ENCODE measurements at regions not wholly inside any gene's neighbourhood (a gene's known extent, or its start where the extent isn't known, plus 50 kb on each side); places are given as distances from the start of the nearest gene placed in this dataset.
"Not testable (repeated sequence)": the region's sequence is repeated elsewhere in the genome, so short reads cannot be mapped to it uniquely, and the experiment has no call there.

DNA sequence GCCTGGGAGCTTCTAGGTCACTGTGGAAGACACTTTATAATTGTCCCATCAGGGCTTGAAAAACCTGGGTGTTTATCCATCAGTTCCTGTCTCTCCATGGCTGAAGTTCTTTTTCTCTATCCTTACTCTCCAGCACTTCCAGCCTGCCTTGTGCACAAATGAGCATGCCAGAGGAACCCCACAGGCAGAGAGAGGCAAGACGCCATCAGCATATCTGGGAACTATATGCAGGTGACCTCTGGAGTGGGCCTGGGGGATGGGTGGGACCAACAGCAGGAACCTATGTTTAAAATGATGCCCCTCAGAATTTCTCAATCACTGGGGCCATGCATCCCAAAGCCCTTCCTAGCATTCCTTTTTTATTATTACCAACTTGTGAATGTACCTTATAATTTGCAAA lies 156.2 kb upstream of the PARD3B start:
- DNase-seq (ENCODE audit: low spot score in 2 of 2) = no peak
- 96 to 100% methylated on average over 1 of the region's 1 CpG for WGBS, 2 donors
- no peak overlapping the region for H3K4me3 ChIP-seq (ENCODE audit: low read depth, poor library complexity, severe bottlenecking)
- TF ChIP-seq POLR2A (IDR thresholded peaks at IDR 0.05) (no peak), CTCF (IDR thresholded peaks at IDR 0.05) (no peak)
- intact Hi-C loops (cut with DNase I; ENCODE audit: low total_unique reads) = no loop called here

- no peak overlapping the region for H3K4me3 ChIP-seq (ENCODE audit: low read depth, poor library complexity, severe bottlenecking)
- TF ChIP-seq POLR2A (IDR thresholded peaks at IDR 0.05) = no peak
- TF ChIP-seq CTCF (IDR thresholded peaks at IDR 0.05) = no peak
- 84 to 90% methylated on average over 1 of the region's 1 CpG for WGBS, 2 donors
- intact Hi-C loops (cut with DNase I; ENCODE audit: low total_unique reads) = no loop called here
- DNase-seq (ENCODE audit: low spot score in 2 of 2) = no peak
Measured at GRCh38 chr2:204389856-204390255, 155.4 kb upstream of the PARD3B start.

DNA sequence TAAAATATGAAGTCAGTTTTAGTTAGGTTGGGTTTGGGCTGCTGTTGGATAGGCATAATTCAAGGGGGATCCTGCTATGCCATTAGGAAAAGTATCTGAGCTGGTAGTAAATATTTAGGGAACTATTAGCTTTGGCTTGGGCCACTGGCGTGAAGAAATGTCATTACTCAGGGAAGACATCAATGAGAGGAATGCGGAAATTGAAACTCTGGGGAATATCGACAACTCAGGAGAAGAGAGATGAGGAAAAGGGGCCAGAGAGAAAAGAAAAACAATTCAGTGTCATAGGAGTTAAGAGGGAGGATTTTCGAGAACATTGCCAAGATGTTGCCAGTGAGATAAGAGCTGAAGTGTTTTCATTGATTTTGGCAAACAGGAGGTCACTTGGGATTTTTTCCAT lies 149.7 kb upstream of the PARD3B start:
- no peak for TF ChIP-seq CTCF (IDR thresholded peaks at IDR 0.05)
- no peak for TF ChIP-seq POLR2A (IDR thresholded peaks at IDR 0.05)
- DNase-seq (ENCODE audit: low spot score in 2 of 2) = no peak
- 79 to 84% methylated on average over 4 of the region's 4 CpGs for WGBS, 2 donors
- H3K4me3 ChIP-seq (ENCODE audit: low read depth, poor library complexity, severe bottlenecking) = no peak overlapping the region
- intact Hi-C loops (cut with DNase I; ENCODE audit: low total_unique reads) = no loop called here

- H3K4me3 ChIP-seq (ENCODE audit: low read depth, poor library complexity, severe bottlenecking) = no peak overlapping the region
- intact Hi-C loops (cut with DNase I; ENCODE audit: low total_unique reads) = no loop called here
- 73 to 75% methylated on average over 5 of the region's 5 CpGs for whole genome bisulfite sequencing, 2 donors
- no peak for DNase-seq (ENCODE audit: low spot score in 2 of 2)
- no peak for TF ChIP-seq CTCF (IDR thresholded peaks at IDR 0.05)
- no peak for TF ChIP-seq POLR2A (IDR thresholded peaks at IDR 0.05)
Measured at GRCh38 chr2:204401114-204401513, 144.2 kb upstream of the PARD3B start.

DNA sequence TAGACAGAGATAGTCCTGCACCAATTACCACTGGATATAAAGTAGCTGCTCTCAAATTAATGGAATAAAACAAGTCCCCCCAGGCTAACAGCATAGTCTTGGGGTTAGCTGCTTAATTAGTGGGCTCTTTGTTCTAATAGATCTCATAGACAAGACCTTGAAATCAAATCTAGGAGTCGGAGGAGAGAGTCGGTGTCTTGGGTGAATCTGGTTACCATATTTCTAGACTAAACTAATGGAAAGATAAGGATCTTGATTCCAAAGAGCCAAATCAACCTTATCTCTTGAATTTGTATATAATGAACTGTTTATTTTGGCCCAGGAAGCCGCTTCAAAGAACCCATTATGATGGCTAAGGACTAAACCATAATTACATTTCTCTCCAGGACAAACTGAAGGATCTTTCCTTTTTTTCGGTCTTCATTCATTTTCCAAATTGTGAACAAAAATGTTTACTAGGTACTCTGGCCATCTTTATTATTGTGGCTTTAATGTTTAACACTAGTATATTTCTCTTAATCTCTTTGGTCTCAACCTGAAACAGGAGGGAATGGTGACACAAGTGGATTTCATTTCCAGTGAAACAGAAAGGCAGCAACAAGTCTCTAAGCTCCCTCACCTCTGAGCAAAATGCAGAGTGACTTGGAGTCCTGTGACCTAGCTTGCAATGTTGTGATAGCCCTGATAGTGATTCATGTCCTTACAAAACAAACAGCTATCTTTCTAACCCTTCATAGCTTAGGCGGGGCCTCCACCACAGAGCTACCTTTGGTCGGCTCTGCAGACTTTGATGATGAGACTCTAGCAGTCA lies 137.9 kb upstream of the PARD3B start:
- 82 to 84% methylated on average over 6 of the region's 6 CpGs for WGBS, 2 donors
- intact Hi-C loops (cut with DNase I; ENCODE audit: low total_unique reads) = loop anchor here (5.0 kb wide), 1 partner anchor 1380 kb away; no protein-coding TSS in a partner anchor
- H3K4me3 ChIP-seq (ENCODE audit: low read depth, poor library complexity, severe bottlenecking) = no peak overlapping the region
- TF ChIP-seq CTCF (IDR thresholded peaks at IDR 0.05) (no peak), POLR2A (IDR thresholded peaks at IDR 0.05) (no peak)
- no peak for DNase-seq (ENCODE audit: low spot score in 2 of 2)

- DNase-seq (ENCODE audit: low spot score in 2 of 2); intact Hi-C loops (cut with DNase I; ENCODE audit: low total_unique reads); H3K4me3 ChIP-seq (ENCODE audit: low read depth, poor library complexity, severe bottlenecking): not testable (repeated sequence)
- WGBS, 2 donors = 81 to 93% methylated on average over 2 of the region's 2 CpGs
Measured at GRCh38 chr2:204412782-204413181, 132.5 kb upstream of the PARD3B start.

All from lower leg skin (tissue), 4 donors.